ENCODE measurements at regions not wholly inside any gene's neighbourhood (a gene's known extent, or its start where the extent isn't known, plus 50 kb on each side); places are given as distances from the start of the nearest gene placed in this dataset.

DNA sequence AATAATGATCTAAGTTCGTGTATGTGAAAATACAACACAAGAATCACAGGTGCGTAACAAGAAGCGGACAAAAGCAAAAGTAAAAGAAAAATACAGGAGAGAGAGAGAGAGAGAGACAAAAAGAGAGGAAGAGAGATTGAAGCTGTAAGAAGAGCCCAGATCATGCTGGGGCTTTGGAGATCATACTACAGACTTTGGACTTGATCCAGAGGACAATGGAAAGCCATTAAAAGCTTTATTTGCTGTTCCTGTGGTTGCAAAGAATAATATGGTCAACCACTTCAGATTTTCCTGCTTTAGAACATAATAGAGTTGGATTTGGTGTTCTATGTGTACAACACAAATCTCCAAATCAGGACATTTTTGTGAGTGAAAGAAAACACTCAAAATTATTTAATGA is 561.4 kb downstream of the CAAP1 start (continued):
- TF ChIP-seq, protein P1, sequence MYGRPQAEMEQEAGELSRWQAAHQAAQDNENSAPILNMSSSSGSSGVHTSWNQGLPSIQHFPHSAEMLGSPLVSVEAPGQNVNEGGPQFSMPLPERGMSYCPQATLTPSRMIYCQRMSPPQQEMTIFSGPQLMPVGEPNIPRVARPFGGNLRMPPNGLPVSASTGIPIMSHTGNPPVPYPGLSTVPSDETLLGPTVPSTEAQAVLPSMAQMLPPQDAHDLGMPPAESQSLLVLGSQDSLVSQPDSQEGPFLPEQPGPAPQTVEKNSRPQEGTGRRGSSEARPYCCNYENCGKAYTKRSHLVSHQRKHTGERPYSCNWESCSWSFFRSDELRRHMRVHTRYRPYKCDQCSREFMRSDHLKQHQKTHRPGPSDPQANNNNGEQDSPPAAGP (tag by site-specific recombination; IDR thresholded peaks at IDR 0.05), result no peak

DNA sequence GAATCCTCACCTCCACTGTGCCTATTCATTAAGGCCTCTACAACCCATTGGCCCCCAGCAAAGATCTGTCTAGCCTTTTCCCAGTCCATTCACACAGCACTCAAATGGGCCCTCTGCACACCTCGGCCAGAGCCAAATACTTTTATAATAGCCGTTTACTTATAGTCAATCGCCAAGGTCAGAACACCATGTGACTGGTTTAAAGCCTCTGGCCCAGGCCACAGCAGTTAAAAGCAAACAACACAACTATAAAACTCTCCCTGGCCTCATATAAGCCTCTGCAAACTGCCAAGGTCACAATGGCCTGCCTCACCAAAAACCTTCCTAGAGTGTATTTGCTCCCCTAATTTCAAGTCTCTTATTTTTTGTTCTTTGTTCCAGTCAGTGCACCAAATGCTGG is 562.6 kb downstream of the CAAP1 start:
- ChIA-PET CTCF (interaction anchor here (0.5 kb wide), 1 partner anchor 14 kb away, joined by 3 read pairs; no protein-coding TSS in a partner anchor), POLR2A (no interaction called here)
- Histone ChIP-seq H3K4me1 (ENCODE audit: control insufficient read depth, insufficient read depth, low read length) (no peaks in the 10 kb centered on the region), H3K36me3 (ENCODE audit: control insufficient read depth in 2 of 2, insufficient read depth in 1 of 2, low read length in 2 of 2) (no peaks in the 10 kb centered on the region), H3K27ac (ENCODE audit: extremely low read depth, low read depth, low read length) (no peak overlapping the region), H3K4me3 (ENCODE audit: low read depth, low read length) (no peak overlapping the region), H3K9me3 (ENCODE audit: control insufficient read depth, insufficient read depth, low read depth, low read length) (no peaks in the 10 kb centered on the region)
- TF ChIP-seq ZNF416 (tag by site-specific recombination; IDR thresholded peaks at IDR 0.05), result no peak
- TF ChIP-seq, protein P2, sequence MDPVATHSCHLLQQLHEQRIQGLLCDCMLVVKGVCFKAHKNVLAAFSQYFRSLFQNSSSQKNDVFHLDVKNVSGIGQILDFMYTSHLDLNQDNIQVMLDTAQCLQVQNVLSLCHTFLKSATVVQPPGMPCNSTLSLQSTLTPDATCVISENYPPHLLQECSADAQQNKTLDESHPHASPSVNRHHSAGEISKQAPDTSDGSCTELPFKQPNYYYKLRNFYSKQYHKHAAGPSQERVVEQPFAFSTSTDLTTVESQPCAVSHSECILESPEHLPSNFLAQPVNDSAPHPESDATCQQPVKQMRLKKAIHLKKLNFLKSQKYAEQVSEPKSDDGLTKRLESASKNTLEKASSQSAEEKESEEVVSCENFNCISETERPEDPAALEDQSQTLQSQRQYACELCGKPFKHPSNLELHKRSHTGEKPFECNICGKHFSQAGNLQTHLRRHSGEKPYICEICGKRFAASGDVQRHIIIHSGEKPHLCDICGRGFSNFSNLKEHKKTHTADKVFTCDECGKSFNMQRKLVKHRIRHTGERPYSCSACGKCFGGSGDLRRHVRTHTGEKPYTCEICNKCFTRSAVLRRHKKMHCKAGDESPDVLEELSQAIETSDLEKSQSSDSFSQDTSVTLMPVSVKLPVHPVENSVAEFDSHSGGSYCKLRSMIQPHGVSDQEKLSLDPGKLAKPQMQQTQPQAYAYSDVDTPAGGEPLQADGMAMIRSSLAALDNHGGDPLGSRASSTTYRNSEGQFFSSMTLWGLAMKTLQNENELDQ (tag by site-specific recombination; IDR thresholded peaks at IDR 0.05; ENCODE audit: low read depth), result no peak
- TF ChIP-seq, protein P3, sequence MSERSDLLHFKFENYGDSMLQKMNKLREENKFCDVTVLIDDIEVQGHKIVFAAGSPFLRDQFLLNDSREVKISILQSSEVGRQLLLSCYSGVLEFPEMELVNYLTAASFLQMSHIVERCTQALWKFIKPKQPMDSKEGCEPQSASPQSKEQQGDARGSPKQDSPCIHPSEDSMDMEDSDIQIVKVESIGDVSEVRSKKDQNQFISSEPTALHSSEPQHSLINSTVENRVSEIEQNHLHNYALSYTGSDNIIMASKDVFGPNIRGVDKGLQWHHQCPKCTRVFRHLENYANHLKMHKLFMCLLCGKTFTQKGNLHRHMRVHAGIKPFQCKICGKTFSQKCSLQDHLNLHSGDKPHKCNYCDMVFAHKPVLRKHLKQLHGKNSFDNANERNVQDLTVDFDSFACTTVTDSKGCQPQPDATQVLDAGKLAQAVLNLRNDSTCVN (tag by site-specific recombination; optimal IDR thresholded peaks at IDR 0.05), result no peak
- no peak for TF ChIP-seq ZNF585B (tag by site-specific recombination; IDR thresholded peaks at IDR 0.05)
- TF ChIP-seq, protein P4, sequence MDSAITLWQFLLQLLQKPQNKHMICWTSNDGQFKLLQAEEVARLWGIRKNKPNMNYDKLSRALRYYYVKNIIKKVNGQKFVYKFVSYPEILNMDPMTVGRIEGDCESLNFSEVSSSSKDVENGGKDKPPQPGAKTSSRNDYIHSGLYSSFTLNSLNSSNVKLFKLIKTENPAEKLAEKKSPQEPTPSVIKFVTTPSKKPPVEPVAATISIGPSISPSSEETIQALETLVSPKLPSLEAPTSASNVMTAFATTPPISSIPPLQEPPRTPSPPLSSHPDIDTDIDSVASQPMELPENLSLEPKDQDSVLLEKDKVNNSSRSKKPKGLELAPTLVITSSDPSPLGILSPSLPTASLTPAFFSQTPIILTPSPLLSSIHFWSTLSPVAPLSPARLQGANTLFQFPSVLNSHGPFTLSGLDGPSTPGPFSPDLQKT (IDR thresholded peaks at IDR 0.05; ENCODE audit: borderline replicate concordance, low read depth, low read length), result no peak
- TF ChIP-seq ZNF473 (tag by site-specific recombination; IDR thresholded peaks at IDR 0.05), result no peak
- TF ChIP-seq, protein P5, sequence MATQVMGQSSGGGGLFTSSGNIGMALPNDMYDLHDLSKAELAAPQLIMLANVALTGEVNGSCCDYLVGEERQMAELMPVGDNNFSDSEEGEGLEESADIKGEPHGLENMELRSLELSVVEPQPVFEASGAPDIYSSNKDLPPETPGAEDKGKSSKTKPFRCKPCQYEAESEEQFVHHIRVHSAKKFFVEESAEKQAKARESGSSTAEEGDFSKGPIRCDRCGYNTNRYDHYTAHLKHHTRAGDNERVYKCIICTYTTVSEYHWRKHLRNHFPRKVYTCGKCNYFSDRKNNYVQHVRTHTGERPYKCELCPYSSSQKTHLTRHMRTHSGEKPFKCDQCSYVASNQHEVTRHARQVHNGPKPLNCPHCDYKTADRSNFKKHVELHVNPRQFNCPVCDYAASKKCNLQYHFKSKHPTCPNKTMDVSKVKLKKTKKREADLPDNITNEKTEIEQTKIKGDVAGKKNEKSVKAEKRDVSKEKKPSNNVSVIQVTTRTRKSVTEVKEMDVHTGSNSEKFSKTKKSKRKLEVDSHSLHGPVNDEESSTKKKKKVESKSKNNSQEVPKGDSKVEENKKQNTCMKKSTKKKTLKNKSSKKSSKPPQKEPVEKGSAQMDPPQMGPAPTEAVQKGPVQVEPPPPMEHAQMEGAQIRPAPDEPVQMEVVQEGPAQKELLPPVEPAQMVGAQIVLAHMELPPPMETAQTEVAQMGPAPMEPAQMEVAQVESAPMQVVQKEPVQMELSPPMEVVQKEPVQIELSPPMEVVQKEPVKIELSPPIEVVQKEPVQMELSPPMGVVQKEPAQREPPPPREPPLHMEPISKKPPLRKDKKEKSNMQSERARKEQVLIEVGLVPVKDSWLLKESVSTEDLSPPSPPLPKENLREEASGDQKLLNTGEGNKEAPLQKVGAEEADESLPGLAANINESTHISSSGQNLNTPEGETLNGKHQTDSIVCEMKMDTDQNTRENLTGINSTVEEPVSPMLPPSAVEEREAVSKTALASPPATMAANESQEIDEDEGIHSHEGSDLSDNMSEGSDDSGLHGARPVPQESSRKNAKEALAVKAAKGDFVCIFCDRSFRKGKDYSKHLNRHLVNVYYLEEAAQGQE (tag by site-specific recombination; IDR thresholded peaks at IDR 0.05), result no peak
- no peak for TF ChIP-seq ZNF426 (tag by site-specific recombination; IDR thresholded peaks at IDR 0.05)
- no peak for TF ChIP-seq ZNF114 (tag by site-specific recombination; IDR thresholded peaks at IDR 0.05)

DNA sequence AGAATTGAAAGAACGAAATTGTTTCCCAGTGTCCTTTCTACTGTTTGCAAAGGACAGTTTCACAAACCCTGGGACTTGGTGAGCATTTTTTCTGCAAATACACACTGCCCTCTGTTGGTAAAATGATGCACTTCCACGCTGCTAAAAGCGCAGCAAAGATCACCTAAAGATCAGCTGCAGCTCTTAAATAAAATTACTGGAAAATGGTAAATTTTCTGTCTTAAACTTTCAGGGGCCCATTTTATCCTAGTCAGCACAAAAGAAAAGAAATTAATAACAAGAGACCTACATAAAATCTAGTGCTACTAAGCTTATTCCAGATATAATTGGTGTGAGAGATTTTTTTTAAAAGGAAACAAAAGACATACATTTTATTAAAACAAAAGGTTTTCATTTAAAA is 566.0 kb downstream of the CAAP1 start:
- TF ChIP-seq ZSCAN30 (tag by site-specific recombination; IDR thresholded peaks at IDR 0.05) (no peak), ZNF654 (tag by site-specific recombination; IDR thresholded peaks at IDR 0.05; ENCODE audit: low read depth) (peak; percentile 58)
- CTCF ChIA-PET, result interaction anchor here (0.7 to 4.0 kb wide), 11 partner anchors 9 to 419 kb away, joined by 3 to 19 read pairs (median 5); no protein-coding TSS in a partner anchor
- H3K27ac ChIP-seq (ENCODE audit: extremely low read depth, low read depth, low read length), result no peak overlapping the region
- H3K4me3 ChIP-seq (ENCODE audit: low read depth, low read length), result no peak overlapping the region
- H3K9me3 ChIP-seq (ENCODE audit: control insufficient read depth, insufficient read depth, low read depth, low read length), result no peaks in the 10 kb centered on the region
- no peaks in the 10 kb centered on the region for H3K4me1 ChIP-seq (ENCODE audit: control insufficient read depth, insufficient read depth, low read length)
- POLR2A ChIA-PET, result no interaction called here
- no peaks in the 10 kb centered on the region for H3K36me3 ChIP-seq (ENCODE audit: control insufficient read depth in 2 of 2, insufficient read depth in 1 of 2, low read length in 2 of 2)

Data from HEK293 (cell line).